T47D (cell line): ENCODE measurements at regions not wholly inside any gene's neighbourhood (a gene's known extent, or its start where the extent isn't known, plus 50 kb on each side); places are given as distances from the start of the nearest gene placed in this dataset.

Experiments used
- DNase-seq, 2 experiments: peaks; one replicate each; pipeline versions ENCODE4 v3.0.0 to v3.0.0-alpha.2; 2011 to 2012; ENCODE audit warnings: low read depth in 1 of 2, low spot score in 1 of 2
- JUND ChIP-seq: IDR thresholded peaks from 2 replicates; pipeline ENCODE4 v1.6.1; 2012; ENCODE audit warnings: low read depth
- in situ Hi-C: cut with HindIII; loops from 2 replicates; pipeline ENCODE4 v1.10.0; 2016; ENCODE audit warnings: low sequenced_read_pairs, low pct_unique_long_range_greater_than_20kb

- TF ChIP-seq JUND: no peak
- DNase-seq: no peak
- in situ Hi-C loops: no loop called here
These were observed 49.9 kb upstream of the SLC4A4 start for GRCh38 chr4:71288875-71289274.
